NCI-H82 treated with DMSO at 0.1 percent for 48 hours (cell line): ENCODE measurements at regions not wholly inside any gene's neighbourhood (a gene's known extent, or its start where the extent isn't known, plus 50 kb on each side); places are given as distances from the start of the nearest gene placed in this dataset.

Experiments used
- DNase-seq: peaks from one replicate; lab custom pipeline; 2025; ENCODE audit not compliant: unreplicated experiment; lab: John Stamatoyannopoulos, UW

GRCh38 chr5:61896811-61897210 is 409.2 kb upstream of the KIF2A start:
- DNase-seq = no peak

DNA sequence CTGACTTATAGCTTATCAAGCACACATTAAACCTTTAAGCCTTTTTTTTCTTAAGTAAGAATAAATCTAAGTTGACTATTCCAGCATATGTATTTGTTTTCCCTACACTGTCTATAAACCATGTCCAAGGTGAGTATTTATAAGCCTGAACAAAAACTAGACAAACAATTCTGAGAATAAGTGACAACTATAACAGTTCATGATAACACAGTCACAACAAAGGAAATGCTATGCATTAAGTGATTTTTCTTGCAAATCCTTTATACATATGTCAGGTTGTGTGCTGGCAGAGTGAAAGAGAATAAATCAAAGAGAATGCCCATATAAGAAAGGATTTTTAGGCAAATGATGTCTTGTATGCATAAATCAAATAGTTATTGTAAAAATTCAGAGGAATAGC is 408.8 kb upstream of the KIF2A start:
- no peak for DNase-seq

DNA sequence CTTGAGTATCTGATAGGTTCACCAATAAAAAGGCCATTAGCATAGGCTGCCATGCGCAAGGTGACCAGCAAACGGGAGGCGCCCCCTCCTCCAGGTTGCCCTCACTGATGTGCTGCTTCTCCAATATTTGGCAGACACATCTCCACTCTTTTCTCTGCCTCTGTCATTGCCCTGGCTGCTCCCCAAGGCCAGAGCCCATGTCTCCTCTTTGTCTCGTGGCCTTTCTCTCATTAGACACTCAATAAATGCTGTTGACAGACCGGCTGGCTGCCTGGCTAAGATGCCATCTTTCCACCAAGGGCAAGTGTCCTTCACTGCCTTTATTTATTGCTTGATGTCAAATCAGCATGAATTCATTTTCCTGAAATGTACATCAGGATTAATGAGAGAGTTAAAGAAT is 404.0 kb upstream of the KIF2A start:
- no peak for DNase-seq

GRCh38 chr5:61904730-61905129 is 401.3 kb upstream of the KIF2A start:
- DNase-seq = no peak

- no peak for DNase-seq
These were observed 400.4 kb upstream of the KIF2A start for GRCh38 chr5:61905613-61906012.

- DNase-seq = no peak
These were observed 399.2 kb upstream of the KIF2A start for GRCh38 chr5:61906820-61907219.

DNA sequence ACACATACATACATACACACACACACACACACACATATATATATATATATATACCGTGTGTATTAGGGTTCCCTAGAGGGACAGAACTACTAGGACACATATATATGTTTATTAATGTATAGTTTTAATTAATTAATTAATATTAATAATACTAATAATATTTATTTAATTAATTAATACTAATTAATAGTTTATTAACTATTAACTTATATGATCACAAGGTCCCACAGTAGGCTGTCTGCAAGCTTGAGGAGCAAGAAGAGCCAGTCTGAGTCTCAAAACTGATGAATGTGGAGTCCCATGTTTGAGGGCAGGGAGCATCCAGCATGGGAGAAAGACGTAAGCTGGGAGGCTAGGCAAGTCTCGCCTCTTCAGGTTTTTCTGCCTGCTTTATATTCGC is 398.0 kb upstream of the KIF2A start:
- DNase-seq = no peak

DNA sequence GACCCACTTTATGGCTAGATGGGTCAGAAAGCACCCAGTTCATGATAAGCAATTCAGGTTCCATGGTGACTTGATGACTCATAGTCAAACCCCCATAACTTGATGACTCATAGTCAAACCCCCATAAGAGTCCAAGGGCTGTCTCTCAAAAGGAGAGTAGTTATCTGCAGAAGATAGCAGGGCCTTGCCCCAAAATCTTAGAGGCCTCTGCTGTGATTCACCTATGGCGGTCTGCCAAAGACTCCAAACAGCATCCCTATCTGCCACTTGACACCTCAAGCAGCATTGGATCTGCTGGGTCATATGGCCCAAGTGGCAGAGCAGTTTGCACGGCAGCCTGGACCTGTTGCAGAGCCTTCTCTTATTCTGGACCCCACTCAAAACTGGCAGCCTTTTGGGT is 395.2 kb upstream of the KIF2A start:
- no peak for DNase-seq

DNA sequence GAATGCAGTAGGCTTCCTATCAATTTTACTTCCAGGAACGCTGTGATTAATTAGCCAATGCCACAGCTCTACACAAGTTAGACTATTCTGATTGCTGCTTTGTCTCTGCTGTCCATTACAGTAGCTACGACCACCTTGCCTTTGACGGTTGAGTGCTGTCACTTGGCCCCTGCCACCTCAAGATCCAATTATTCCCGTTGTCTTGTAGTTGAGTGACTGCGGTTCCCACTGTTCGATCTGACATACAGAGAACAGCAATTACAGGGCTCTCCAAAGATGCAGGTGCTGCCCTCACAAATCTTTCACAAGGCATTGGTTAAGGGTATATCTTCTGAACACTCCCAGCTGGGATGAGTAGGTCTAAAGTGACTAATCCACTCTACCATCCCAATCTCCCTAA is 393.4 kb upstream of the KIF2A start:
- DNase-seq = no peak

DNA sequence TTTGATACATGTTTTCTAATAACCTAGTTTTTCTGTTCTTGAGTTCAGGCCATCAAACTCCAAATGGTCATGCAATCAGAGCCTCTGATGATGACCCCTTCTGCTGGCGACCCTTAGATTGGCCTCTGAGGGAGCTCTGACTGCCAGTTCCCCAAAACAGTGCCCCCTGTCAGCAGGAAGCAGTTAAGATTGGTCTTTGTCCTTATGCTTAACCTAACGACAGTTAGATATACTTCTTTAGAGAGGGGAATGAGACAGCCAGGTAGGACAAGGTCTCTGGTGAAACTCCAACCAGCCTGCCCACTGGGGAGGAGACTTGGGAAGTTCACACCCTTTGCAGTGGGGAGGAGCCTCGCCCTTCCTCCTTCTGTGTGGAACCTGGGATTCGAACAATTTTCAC is 390.4 kb upstream of the KIF2A start:
- DNase-seq = no peak

GRCh38 chr5:61916621-61917620 is 389.1 kb upstream of the KIF2A start:
- DNase-seq = no peak

GRCh38 chr5:61918611-61919010 is 387.4 kb upstream of the KIF2A start:
- DNase-seq = no peak

DNA sequence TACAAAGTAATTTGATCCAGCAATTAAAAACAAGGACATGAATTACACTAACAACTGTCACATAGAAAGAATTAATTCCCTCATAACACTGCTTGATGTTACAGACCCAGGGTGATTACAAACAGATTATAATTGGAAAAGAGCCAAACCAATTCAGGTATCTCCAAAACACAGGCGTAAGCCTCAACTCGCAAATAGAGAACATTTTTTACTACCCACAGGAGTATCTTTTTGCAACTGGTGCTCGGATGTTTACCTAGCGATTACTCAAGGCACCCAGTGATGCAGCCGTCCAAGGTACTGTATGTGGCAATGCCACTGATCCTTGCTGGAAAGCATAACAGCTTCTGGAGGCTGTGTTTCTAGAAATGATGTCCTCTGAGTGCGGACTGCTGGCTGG is 386.1 kb upstream of the KIF2A start:
- no peak for DNase-seq

DNA sequence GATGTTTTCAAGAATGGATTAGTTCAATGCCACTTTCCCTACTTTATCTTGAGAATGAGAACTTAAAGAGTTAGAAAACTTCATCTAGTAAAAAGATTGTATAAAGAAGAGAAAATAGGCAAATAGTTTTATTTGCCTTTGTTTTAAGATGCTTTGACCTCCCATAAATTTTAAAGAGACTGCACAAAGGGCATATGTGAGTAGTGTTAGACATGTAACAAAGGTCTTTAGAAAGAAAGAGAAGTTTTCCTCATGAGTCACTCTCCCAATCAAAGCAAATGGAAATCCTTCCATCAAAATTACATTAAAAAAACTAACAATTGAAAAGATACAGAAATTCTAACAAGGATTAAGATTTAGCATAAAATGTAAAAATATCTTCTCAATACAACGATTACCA is 381.8 kb upstream of the KIF2A start:
- DNase-seq = no peak

GRCh38 chr5:61926911-61927310 is 379.1 kb upstream of the KIF2A start:
- no peak for DNase-seq

DNA sequence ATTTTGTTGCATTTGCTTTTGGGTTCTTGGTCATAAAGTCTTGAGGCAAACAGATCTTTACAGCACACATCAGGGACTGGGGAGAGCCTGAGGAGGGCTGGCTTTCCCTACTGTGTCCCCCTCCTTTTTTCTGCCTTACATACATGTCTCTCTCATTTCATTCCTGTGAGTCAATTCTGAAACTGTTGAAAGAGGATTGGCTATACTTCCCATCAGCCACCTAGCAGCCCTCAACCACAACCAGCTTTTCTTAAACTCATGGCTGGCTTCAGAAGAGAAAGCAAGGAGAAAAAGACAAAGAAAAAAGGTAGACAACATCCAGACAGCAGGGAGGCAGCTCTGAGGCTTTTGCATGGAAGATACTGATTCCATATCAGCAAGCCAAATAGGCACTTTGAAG is 374.8 kb upstream of the KIF2A start:
- no peak for DNase-seq

- no peak for DNase-seq
These were observed 372.0 kb upstream of the KIF2A start for GRCh38 chr5:61933787-61934626.

DNA sequence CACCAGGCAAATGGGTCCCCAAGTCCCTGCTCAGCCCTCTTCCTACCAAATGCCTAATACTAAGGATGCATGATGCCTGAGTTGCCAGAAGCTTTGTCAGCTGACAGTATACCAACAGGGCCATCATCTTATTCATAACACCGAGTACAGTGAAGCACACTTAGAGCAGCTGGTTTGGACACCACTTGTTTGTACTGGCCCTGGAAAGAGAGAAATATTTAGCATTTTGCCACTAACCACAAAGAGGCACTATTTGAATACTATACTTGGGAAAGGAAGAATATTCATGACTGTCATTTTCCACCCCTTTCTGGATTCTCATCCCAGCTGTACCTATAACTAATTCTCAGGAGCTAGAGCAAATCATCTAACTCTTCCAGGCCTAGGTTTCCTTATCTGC is 364.4 kb upstream of the KIF2A start:
- DNase-seq = no peak

- no peak for DNase-seq
These were observed 363.4 kb upstream of the KIF2A start for GRCh38 chr5:61942462-61943049.

DNA sequence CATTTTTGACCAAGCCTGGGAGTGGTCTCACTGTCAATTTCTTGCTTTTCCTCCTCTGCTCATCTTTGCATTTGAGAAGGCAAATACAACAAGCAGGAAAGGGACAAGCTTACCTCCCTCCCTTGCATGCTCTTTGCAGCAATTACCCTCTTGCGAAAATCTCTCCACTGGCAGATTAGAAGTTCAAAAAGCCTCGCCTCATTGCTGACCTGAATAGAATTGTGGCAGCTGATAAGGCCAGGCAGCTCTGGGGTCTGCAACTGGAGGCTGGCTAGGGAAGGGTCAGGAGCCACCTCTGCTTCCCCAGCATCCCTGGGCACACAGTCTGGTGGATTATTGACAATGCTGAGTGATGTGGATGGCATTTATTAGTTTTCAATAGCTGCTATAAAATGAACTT is 362.3 kb upstream of the KIF2A start:
- DNase-seq = no peak

GRCh38 chr5:61948151-61948550 is 357.9 kb upstream of the KIF2A start:
- DNase-seq = no peak
